Breast epithelium (tissue), 3 donors: ENCODE measurements at regions not wholly inside any gene's neighbourhood (a gene's known extent, or its start where the extent isn't known, plus 50 kb on each side); places are given as distances from the start of the nearest gene placed in this dataset.

Experiments used
- POLR2A ChIP-seq: fragments of 450-650 bp; IDR thresholded peaks from one replicate; pipeline ENCODE4 v1.6.1; 2016; ENCODE audit warnings: antibody characterized with exemption, mild to moderate bottlenecking, moderate library complexity
- TF ChIP-seq, protein P1 (sequence below), 3 donors: fragments of 450-650 bp; IDR thresholded peaks; one replicate each; pipeline ENCODE4 v1.5.1; 2016 to 2017; ENCODE audit warnings: antibody characterized with exemption in 3 of 3, mild to moderate bottlenecking in 3 of 3, moderate library complexity in 3 of 3

DNA sequence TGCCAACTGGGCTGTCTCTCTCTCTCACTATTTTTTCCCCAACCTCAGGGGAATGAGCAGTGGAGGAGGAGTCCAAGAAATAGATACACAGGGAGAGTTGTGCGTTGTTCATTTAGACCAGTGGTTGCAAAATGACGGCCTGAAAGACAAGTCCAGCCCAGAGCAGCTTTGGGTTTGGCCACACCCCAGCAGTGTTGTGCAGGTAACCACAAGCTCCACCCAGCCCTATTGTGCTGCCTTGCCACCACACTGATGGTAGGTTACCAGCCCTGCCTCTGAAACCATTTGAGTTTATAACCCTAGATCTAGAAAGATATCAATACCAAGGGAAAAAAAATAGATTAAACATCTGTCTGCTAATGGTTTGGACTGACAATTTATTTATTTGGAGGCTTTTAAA is 144.3 kb downstream of the CMPK2 start:
- TF ChIP-seq, protein P1, sequence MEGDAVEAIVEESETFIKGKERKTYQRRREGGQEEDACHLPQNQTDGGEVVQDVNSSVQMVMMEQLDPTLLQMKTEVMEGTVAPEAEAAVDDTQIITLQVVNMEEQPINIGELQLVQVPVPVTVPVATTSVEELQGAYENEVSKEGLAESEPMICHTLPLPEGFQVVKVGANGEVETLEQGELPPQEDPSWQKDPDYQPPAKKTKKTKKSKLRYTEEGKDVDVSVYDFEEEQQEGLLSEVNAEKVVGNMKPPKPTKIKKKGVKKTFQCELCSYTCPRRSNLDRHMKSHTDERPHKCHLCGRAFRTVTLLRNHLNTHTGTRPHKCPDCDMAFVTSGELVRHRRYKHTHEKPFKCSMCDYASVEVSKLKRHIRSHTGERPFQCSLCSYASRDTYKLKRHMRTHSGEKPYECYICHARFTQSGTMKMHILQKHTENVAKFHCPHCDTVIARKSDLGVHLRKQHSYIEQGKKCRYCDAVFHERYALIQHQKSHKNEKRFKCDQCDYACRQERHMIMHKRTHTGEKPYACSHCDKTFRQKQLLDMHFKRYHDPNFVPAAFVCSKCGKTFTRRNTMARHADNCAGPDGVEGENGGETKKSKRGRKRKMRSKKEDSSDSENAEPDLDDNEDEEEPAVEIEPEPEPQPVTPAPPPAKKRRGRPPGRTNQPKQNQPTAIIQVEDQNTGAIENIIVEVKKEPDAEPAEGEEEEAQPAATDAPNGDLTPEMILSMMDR (IDR thresholded peaks at IDR 0.05) = no peak
- TF ChIP-seq POLR2A = no peak
